GM19239 (cell line): ENCODE measurements at regions not wholly inside any gene's neighbourhood (a gene's known extent, or its start where the extent isn't known, plus 50 kb on each side); places are given as distances from the start of the nearest gene placed in this dataset.

Experiments
- DNase-seq: peaks from one replicate; pipeline ENCODE4 v3.0.0; 2011; ENCODE audit warnings: low spot score; ENCODE audit not compliant: insufficient read length
- FAIRE-seq: peaks from 2 replicates; lab custom pipeline; 2011; peaks lifted over from hg19 to GRCh38; lab: Jason Lieb, UNC

DNA sequence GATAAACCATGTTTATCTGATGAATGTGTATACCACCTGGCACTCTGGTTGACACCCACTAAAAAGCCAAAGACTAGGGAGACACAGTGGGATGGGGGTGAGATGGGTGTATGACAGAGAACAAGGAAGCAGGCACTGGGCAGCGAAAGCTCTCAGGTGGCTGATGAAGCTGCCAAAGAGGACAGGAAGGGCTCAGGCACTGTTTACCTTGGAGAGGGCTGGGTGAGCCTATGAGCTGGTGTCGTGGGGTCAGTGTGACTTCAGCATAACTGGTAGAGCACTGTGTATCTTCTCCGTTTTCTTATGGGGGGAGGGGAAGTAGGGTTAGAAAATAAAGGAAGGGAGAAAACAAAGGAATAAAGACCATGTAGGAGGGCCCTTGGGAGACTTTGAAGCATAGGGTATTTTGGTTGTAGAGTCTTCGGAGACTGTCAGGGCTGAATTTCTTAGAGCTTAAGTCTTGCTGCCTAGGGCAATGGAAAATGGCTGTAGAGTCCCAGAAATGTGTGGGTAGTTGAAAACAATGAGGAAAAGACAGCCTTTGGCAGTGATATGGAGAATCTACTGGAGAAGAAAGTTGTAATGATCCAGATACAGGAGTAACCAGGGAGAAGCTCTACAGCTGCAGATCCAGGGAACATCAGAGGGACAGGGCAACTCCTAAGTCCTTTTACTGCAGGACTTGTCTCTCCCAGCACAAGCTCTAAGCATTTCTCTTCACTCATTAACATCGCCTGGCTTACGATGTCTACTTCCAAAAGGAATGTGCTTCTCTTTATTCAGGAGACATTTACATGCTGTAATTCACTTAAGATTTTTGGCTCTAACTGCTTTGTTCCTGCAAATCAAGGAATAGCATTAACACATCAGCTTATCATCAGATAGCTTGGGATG lies 120.0 kb downstream of the AQP4 start:
- FAIRE-seq (no peak), DNase-seq (no peak)

DNA sequence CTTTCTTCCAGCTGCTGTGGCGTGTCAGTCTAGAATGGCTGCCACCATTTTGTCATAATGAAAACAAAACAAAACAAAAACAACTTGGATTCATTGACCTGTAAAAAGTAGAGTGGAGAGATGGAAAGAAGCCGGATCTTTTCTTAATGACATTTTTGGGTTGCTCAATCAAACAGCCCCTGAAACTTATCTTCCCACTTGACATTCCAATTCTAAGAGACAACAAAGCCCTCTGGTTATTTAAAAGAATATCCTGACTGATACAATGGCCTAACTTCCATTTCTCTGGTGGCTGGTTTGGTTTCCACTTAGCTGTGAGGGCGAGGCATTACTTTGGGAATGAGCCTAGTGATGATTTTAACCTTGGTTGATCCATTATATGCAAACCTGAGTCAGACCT lies 123.7 kb downstream of the AQP4 start:
- DNase-seq (no peak), FAIRE-seq (no peak)

DNA sequence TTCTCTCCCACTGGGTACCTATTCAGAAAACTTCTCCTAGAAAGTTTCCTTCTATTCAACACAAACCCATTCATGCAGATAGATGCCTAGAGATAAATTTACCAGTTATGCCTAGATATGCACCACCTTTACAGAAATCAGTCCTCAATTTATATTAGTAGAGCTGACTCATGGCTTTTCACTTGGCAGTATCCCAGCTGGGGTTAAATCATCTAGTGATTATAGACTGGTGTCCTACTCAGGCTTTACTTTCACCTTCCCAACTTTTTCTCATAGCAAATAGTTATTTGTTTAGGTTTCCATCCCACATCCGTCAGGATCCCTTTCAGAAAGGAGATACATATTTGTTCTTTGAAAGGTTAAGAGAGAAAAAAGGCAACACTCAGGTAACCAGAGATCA lies 124.5 kb downstream of the AQP4 start:
- no peak for DNase-seq
- FAIRE-seq = no peak

DNA sequence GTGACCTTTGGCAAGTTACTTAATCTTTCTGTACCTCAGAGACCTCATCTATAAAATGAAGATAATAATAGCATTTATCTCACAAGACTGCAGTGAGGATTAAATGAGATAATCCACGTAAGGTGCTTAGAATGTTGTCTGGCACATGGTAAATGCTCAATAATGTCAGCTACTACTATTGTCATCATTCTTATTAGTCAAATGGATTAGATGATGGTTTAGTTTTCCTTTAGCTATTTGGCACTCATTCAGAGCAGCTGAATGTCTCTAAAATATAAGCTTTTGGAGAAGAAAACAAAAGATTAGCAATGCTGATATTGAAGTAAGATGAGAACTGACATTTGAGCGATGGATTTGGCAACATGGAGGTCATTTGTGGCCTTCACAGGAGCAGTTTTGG lies 125.1 kb downstream of the AQP4 start:
- FAIRE-seq (no peak), DNase-seq (no peak)

DNA sequence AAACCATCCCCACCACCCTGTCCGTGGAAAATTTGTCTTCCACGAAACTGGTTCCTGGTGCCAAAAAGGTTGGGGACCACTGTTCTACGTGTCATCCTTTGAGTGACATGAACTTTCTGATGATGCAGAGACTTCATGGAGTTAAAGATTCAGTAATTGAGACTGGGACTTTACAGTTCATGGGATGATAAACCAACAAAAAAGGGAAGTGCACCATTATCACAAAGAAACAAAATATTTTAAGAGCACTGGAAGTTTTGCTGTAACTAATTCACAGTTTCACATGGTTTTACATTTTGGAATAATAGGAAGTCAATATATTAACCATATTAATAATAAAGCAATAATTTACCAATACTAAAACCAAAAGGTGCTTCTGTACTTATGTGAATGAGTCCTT lies 126.8 kb downstream of the AQP4 start:
- no peak for DNase-seq
- FAIRE-seq = no peak

DNA sequence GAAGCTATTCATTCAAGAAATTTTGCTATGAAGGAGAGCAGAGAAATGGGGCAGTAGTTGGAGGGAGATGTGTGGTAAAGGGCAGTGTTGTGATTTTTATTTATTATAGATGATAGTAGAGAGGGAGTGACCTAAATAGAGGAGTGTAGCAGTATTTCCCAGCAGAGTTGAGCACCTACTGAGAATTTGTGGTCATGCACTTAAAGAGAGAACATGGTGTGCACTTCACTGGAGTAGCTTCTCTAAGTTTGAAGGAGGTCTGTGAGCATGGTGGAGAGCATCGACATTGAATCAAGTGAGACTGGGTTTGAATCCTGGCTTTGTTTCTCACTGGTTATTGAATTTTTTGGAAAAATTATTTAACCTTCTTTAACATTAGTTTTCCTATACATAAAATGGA lies 129.2 kb downstream of the AQP4 start:
- FAIRE-seq (no peak), DNase-seq (no peak)

DNA sequence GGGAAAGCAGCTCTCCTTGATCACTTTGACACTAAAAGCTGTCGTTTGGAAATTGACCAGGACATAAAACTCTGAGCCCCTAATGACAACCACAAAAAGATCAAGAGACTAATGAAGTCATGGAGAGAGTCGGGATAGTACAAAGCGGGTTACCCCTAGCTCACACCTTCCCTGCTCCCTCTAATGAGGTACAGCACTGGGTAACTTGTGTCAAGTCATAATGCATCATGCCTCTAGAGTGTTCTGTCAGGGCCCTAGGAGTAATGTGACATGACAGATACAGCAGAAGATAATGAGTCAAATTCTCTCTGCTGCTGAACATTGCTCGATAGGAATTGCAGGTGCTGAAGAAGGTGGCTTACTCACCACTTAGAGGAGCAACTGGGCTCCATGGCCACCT lies 130.7 kb downstream of the AQP4 start:
- FAIRE-seq (no peak), DNase-seq (no peak)

GRCh38 chr18:26729449-26729848 lies 136.1 kb downstream of the AQP4 start:
- FAIRE-seq (no peak), DNase-seq (no peak)

GRCh38 chr18:26729008-26729407 lies 136.5 kb downstream of the AQP4 start:
- no peak for FAIRE-seq

DNA sequence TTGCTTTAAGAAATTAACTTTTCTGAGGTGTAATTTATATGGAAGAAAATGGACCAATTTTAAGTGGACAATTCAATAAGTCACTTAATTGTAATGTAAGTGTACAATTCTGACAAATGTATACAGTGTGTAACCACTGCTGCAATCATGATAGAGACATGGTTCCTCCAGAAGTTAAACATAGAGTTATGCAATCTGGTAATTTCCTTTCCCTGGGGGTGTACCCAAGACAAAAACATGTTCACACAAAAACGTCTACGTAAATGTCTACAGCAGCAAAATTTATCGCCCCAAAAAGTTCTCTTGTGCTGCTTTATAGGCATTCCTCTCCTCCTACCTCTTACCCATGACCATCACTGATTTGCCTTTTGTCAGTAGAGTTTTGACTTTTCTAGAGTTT lies 141.5 kb downstream of the AQP4 start:
- FAIRE-seq (no peak), DNase-seq (no peak)

More at GRCh38 chr18:26729008-26729407, 136.5 kb downstream of the AQP4 start:
- DNase-seq = no peak

DNA sequence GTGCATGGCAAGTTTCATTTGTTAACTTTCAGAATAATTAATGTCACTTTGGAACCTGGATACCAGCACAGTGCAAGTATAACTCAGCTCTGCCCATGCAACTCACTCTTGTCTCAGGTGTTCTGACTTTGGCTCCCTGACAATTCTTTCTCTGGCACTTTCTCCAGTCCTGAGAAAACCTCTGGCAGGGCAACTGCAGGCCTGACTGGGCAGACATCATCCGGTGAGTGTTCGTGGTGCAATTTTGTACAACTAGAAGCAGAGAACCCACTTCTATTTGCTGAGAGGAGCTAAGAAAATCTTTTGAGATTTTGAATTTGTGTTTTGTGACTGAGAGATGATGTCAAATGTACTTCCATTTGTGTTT lies 143.0 kb downstream of the AQP4 start:
- DNase-seq = no peak
- FAIRE-seq = no peak

DNA sequence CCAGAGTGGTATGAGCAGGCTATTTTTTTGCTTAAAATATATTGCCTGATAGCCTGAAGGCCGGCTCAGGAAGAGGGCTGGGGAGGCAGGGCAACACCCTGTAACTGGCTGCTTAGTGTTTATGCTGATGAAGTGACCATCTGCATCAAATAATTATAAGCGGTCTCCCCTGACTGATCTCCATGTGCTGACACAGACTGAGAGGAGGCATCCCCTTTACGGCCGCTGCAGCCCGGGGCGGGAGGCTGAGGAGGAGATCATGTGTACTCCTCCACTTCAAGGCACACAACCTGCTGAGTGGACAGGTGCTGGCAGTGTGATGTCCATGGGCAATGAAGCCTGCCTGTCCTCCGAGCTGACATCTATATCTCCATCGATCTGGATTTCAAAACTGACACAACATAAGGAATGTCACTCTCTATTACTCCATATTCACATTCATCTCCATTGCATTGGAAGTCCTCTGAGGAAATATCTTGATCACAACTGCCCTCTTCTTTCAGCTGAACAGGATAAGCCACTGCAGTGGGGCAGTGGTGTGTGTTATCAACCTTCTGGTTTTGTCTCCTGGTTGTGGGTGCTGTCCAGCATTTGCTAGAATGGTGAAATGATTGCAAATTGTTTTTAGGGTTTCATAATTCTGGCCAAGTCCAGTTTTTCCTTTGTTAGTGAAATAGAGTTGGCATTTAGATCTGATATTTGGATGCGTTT lies 143.5 kb downstream of the AQP4 start:
- no peak for FAIRE-seq
- DNase-seq = no peak

DNA sequence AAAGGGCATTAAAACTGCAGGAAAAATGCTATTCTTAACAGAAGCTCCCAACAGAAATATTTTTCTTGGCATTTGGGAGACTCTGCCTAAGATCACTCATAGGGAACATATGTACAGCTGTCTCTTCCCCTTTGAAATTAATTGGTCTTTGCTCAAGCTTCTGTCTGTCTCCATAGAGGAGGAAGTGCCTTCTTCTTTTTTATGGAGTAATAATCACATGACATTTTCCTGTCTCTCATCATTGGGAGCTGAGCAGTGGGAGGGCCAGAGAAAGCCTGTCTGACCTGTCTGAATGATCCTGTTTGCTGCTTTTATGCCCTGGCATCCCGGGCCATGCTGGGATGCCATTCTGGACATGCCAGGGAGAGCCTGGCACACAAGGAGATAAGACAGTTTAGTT lies 145.6 kb downstream of the AQP4 start:
- no peak for FAIRE-seq
- DNase-seq = no peak

DNA sequence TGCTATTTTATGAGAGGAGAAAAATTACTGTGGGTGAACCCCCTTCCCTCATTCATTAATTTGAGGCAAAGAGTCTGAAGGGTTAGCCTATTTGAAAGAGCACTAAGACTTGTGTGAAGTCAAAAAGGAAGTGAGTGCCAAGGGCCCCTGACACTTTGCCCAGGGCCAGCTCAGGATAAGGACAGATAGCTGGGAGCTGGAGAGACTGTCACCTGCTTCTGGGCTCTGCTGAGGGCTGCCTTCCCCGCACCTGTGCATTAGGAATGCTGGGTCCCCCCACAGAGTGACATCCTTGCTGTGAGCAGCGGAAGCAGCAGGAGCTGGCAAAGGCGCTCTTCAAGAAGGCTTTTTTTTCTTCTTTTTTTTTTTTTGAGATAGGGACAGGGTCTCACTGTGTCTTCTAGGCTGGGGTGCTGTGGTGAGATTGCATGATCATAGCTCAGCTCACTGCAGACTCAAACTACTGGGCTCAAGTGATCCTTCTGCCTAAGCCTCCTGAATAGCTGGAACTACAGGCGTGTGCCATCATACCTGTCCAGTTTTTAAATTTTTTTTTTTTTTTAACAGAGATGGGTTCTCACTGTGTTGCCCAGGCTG lies 148.3 kb downstream of the AQP4 start:
- no peak for DNase-seq

DNA sequence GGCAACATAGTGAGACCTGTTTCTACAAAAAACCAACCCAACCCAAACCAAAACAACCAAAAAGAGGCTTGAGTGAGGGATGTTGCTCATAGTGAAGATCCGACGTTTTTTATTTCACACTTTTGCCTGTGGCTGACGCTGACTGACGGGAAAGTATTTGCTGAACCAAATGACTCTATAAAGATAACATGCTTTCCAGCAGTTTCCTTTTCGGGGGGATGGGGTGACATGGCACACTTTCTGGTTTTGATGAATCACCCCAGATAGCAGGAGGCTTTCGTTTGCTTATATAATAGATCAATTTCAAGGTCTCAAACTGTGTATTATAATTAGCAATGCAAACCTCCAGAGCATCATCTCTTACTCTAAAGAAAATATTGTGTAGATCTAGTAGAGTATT lies 150.8 kb downstream of the AQP4 start:
- FAIRE-seq (no peak), DNase-seq (no peak)

More for the DNA sequence above, 148.3 kb downstream of the AQP4 start:
- FAIRE-seq = no peak

DNA sequence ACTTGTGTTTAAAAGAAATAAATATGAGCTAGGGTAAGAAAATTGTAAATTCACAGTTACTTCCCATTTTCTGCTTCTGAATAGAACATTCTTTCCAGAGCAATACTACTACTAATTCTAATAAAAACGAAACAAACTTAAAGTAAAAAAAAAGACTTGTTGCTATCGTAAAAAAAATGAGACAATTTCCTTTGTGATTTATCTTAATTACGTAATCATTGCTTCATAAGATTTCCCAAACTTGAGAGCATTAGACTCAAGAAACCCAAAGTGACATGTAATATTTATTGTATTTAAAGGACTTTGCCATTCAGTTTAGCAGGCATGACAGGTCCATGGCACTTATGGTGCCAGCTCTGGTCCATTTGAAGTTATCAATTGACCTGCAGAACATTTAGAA lies 153.8 kb downstream of the AQP4 start:
- no peak for DNase-seq
- FAIRE-seq = no peak

- peak; percentile 57 for FAIRE-seq
- DNase-seq = peak; percentile 10
Observed at GRCh38 chr18:26710470-26711096, 154.9 kb downstream of the AQP4 start.

DNA sequence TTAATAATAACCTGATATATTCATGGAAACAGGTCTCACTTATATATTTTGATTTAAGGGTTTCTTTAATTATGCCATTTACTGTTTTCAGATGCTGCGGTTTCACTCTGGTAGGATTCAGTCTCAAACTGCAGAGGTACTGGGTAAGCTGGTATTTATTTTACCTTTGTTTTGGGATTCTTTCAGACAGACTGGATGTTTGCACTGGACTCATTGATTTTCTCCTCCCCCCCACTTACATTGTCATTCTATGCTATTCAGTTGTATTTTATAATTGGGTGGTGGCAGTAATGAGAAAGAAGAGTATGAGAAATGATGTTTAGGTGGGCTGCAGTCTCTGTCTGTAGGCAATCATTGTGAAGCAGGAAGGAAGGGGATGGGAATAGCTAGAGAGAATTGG lies 155.6 kb downstream of the AQP4 start:
- DNase-seq (no peak), FAIRE-seq (no peak)

DNA sequence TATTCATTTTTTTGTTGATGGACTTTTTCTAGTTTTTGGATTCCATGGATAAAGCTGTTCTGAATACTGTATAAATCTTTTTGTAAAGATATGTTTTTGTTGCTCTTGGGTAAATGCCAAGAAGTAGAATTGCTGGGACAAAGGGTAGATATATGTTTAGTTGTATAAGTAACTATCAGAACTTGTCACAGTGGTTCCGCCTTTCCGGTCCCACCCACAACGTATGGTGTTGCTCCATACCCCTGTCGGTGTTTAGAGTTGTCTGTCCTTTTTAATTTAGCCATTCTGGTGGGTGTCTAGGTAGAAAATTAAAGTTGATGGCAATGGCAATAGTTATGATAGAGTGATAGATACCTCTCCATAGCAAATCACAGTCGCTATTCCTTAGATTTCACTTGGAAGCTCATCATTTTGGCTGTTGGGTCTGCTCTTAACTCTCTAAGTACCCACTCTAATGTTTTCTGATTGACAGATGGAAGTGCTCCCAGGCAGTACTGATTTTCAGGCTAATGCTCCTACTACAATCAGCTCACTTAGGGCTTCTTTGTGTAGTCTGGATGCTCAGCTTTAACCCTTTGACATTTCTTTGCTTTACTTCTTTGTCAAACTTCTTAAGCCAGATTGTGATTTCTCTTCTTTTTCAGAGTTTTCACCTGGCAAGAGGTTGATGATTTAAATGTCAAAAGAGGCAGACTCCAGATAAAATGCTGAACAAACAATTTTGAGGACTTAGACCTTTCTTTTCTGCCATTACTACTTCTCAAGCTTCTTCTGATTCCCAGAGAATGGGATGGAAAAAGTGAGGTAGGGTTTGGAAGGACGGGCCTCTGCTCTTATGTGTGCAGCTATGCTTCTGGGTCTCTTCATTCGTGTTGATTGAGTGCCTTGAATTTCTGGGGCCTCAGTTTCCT lies 156.4 kb downstream of the AQP4 start:
- DNase-seq (no peak), FAIRE-seq (no peak)

DNA sequence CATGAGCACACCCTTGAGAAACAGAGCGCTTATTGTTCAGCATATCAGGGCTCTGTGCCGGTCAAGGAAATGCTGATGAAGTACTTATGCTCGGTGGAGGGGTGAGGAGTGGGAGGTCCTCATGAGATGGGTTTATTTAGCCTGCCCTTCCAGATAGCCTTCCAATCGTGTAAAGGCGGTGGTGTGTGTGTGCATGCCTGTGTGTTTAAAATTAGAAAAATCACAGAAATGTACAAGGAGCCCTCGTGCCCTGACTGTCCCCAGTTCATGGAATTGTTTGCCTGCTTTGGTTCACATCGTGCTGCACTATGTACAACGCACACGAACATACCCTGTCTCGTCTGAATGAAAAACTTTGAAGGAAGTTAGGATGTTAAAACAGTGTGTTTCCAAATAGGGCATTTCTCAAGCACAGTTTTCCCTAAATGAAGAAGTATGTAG lies 158.6 kb downstream of the AQP4 start:
- FAIRE-seq (no peak), DNase-seq (no peak)
